Femur (tissue), 1 donor: ENCODE measurements at regions not wholly inside any gene's neighbourhood (a gene's known extent, or its start where the extent isn't known, plus 50 kb on each side); places are given as distances from the start of the nearest gene placed in this dataset.
A peak's percentile ranks its signal among the peaks of the same experiment; 100 is the strongest.

ENCODE experiments used
- DNase-seq: peaks from one replicate; pipeline ENCODE4 v3.0.0-alpha.2; 2017

DNA sequence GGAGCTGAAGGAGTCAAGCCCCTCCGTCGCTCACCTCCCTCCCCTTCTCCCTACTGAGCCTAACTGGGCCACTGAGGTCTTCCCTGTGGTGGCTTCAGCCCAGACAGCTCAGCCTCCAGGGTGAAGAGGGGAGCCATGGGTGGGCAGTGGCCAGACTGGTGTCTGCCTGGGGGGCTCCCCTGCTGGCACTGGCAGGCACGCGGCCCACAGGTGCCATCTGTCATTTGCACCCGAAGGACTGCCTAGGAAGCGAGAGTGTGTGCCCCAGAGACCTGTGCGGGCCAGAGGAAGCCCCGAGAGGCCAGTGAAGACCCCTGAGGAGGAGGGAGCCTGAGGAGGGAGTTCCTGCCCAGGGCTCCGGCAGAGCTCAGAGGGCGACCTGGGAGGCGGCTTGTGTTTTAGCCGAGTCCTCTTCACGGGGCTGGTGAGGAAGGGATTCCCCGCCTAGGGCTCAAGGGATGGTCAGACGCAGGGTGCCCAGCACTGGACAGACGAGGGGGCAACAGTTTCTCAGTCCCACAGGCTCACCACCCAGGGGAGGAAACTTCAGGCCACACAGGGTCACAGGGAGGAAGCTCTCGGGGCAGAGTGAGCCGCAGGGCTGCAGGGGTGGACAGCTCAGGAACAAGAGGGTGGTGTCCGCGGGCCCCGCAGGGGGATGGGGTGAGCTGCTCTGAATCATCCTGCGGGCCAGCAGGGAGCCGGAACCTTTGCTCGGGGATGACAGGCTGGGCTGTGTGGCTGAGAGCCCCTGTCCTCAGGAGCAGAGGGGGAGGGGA is 76.2 kb upstream of the PPP2R2D start:
- DNase-seq, result peak; percentile 15

DNA sequence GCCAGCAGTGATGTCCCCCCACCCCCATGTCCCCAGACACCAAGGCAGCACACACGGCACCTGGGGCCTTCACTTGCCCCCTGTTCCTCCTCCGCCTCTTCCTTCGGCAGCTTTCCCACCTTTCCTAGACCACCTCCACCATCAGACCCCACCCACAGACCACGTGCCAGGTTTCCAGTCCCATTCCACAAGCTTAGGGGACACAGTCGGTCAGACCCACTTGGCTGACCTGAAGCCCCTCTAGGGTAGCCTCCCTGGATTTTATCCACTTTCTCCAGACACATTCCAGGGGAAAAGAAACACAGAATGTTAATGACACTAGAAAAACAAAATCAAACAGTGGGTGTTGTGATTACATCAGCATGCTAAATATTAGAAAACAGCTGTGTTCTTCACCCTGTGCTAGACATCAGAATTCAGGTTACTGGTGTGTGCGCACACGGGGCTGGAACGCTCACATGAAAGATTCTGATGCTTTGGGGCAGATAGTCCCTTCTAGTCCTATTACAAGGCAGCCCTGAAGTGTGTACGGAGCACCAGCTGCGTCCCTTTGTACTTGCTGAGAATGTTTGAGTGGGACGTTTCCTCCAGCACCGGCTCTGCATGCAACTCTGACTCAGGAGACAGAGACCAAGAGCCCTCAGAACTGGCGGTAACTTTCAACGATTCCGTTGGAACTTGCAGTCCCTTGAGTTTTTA is 75.5 kb upstream of the PPP2R2D start:
- no peak for DNase-seq

- no peak for DNase-seq
Observed at GRCh38 chr10:131825960-131826650, 74.7 kb upstream of the PPP2R2D start.

DNA sequence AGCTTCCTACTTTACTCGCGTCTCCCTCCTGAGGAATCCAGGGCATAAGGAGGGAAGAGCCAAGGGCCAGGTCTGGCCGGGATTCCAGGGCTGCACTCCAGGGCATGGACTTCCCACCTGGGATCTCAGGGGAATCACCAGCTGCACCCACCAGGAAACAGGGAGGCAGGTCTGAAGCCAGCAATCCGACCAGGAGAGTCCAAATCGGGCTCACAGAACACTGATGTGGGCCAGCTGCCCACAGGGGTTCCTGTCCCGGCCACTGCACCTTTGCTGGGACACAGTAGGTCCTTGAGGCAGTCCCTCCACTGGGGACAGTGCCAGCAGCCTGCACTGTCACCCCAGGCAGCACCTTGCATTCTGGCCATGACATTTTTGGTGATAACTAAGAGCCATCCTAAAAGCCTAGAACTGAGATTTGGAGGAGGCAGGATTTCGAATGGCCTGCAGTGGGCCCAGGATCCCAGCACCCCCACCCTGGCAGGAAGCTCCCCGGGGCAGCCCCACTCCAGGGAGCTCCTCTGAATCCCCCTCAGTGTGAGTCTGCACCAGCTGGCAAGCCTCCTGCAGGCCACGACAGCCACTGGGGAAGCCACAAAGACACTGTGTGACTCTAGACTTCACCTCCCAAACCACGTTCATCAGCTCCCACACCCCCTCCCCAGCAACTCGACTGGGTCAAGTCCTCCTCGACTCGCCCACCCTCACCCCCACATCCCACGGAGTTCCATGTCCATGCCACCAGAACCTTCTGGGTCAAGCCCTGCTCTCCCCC is 71.5 kb upstream of the PPP2R2D start:
- DNase-seq, result no peak

DNA sequence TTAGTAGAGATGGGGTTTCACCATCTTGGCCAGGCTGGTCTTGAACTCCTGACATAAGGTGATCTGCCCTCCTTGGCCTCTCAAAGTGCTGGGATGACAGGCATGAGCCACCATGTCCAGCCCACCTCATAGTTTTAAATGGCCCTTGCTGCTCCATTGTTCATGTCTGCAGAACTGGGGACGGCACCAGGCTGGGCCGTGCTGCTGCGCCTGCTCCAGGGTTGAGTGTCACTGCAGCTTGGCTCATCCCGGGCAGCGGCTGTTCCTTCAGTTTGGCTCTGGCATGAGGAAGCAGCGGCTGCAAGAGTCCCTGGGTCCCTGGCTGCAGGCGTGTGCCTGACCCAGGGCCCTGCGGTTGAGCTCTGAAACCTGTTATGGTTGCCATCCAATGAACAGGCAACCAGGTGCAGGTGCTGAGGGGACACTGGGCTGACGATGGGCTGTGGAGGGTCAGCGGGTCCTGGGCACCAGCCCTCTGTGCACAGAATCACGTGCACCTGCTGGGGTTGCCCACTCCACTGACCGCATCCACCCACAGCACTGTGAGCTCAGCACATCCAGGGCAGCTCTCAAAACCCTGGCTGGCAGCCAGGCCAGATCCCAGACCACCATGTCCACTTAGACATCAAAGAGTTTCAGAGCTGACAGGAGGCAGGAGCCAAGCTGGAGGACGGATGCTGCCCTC is 70.2 kb upstream of the PPP2R2D start:
- no peak for DNase-seq

- no peak for DNase-seq
Observed at GRCh38 chr10:131831561-131831960, 69.2 kb upstream of the PPP2R2D start.

GRCh38 chr10:131832056-131832685 is 68.6 kb upstream of the PPP2R2D start:
- DNase-seq, result no peak

GRCh38 chr10:131833013-131833412 is 67.8 kb upstream of the PPP2R2D start:
- DNase-seq, result no peak

GRCh38 chr10:131833446-131834080 is 67.2 kb upstream of the PPP2R2D start:
- no peak for DNase-seq

GRCh38 chr10:131834152-131834810 is 66.5 kb upstream of the PPP2R2D start:
- DNase-seq, result no peak

DNA sequence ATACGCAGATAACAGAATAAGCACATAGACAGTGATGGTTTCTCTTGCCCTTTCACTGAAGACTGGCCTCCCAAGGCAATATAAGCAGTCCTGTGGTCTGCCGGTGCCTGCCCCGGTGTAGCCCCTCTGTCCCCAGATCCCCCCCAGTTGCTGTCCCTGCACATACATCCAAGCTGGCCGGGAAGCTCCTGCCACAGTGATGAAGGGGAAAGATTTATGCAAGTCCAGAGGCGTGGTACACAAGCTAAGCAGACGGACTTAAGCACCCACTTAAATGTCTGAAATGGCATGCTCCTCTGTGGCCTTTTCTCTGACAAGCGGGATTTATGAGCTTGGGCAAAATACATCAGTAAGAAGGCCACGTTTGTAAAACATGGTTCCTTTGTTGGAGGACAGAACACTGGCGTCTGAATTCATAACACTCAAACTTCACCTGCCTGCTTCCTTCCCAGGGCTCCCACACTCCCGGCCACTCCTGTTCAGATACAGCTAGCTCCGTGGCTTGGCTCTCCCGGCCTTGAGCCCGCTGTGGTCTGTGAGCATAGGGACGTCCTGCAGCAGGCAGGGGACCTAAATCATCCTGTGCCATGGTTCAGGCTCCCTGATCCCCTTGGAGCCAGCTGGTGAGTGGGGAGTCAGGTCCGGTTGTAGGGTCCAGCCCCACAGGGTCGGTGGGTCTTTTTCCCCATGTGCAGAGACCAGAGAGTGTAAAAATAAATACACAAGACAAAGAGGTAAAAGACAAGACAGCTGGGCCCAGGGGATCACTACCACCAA is 61.7 kb upstream of the PPP2R2D start:
- DNase-seq, result peak; percentile 7

GRCh38 chr10:131839880-131840787 is 60.7 kb upstream of the PPP2R2D start:
- DNase-seq, result peak; percentile 16

- no peak for DNase-seq
Observed at GRCh38 chr10:131840788-131841118, 60.1 kb upstream of the PPP2R2D start.

GRCh38 chr10:131841131-131841660 is 59.6 kb upstream of the PPP2R2D start:
- DNase-seq, result peak; percentile 5

DNA sequence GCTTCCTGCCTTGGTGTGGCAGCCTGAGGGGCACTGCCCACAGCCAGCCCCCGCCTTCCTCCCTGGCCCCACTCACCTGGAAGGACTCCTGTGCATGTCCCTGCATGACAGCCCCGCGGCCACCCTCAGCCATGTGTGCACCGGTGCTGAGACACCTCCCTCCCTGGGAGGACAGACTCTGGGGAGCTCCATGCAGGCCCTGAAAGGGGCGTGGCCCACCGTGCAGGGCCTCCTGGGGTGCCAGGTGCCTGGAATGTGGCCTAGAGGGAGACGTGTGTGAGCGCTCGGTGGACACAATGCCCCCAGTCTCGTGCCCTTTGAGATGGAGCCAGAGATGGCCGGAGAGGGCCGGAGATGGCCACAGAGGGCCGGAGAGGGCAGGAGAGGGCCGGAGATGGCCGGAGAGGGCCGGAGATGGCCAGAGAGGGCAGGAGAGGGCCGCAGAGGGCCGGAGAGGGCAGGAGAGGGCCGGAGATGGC is 59.1 kb upstream of the PPP2R2D start:
- DNase-seq, result no peak

GRCh38 chr10:131842351-131843088 is 58.3 kb upstream of the PPP2R2D start:
- DNase-seq, result peak; percentile 8

GRCh38 chr10:131843089-131843595 is 57.7 kb upstream of the PPP2R2D start:
- DNase-seq, result peak; percentile 3

DNA sequence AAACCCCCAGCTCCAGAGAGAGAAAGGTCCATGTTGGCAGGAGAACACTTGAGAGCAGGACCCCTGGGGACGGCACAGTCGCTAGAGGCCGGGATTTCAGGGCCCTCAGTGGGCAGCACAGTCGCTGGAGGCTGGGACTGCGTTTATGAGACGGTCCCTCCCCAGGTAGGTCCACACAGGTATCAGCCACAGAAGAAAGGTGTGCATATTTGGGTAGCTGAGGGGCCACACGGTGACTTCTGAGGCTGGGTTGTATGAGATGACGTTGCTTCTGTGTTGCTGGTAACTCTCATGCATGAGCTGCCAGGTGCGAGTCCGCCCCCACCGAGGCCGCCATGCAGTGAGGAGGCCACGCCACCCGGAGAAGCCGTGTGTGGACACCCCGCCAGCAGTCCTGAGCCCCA is 56.9 kb upstream of the PPP2R2D start:
- DNase-seq, result peak; percentile 6
